Ovary (tissue), 7 donors: ENCODE measurements at regions not wholly inside any gene's neighbourhood (a gene's known extent, or its start where the extent isn't known, plus 50 kb on each side); places are given as distances from the start of the nearest gene placed in this dataset.

Source experiments
- DNase-seq, 5 donors: peaks; one replicate each; pipeline ENCODE4 v3.0.0-alpha.2; 2019 to 2020
- H3K27ac ChIP-seq, 2 donors: fragments of 200-600 bp; one replicate each; pipeline versions ENCODE4 v1.5.1 to v1.8.0; 2019 to 2022
- H3K27me3 ChIP-seq: fragments of 200-600 bp; one replicate; pipeline ENCODE4 v1.8.0; 2022
- H3K36me3 ChIP-seq: fragments of 200-600 bp; sonication (generic); one replicate; pipeline ENCODE4 v1.5.1; 2019
- H3K4me1 ChIP-seq: one replicate; pipeline ENCODE4 v1.8.1; 2013; ENCODE audit warnings: mild to moderate bottlenecking, moderate library complexity; ENCODE audit not compliant: insufficient read depth
- H3K4me3 ChIP-seq: fragments of 200-600 bp; sonication (generic); one replicate; pipeline ENCODE4 v1.5.1; 2017
- H3K9me3 ChIP-seq, 2 donors: fragments of 200-600 bp in 1 of 2; sonication (generic) in 1 of 2; one replicate each; pipeline versions ENCODE4 v1.5.1 to v1.8.1; 2013 to 2019; ENCODE audit warnings: mild to moderate bottlenecking in 1 of 2, moderate library complexity in 1 of 2
- EP300 ChIP-seq: sonication (generic); formaldehyde crosslinking; IDR thresholded peaks from one replicate; pipeline ENCODE4 v1.6.1; 2017; ENCODE audit warnings: antibody characterized with exemption
- POLR2A ChIP-seq: fragments of 450-650 bp; IDR thresholded peaks from one replicate; pipeline ENCODE4 v1.6.1; 2017; ENCODE audit warnings: antibody characterized with exemption, mild to moderate bottlenecking, moderate library complexity
- WGBS, 3 donors: extraction: QIAGEN DNeasy Blood & Tissue Kit in 1 of 3; methylation state at CpG; one replicate each; pipeline versions ENCODE4 v1.1.5 to v1.1.7; 2013 to 2017; 5-methylcytosine and 5-hydroxymethylcytosine counted together
- intact Hi-C, 4 donors: fragments of 100-400 bp; cut with DNase I; formaldehyde crosslinking; loops; one replicate each; pipeline versions ENCODE4 v1.11.0 to v1.15.1; 2022 to 2023
- TF ChIP-seq, protein P1 (sequence below), 3 donors: fragments of 450-650 bp in 2 of 3; fragments of 200-600 bp in 1 of 3; IDR thresholded peaks; one replicate each; pipeline versions ENCODE4 v1.5.1 to v1.8.0; 2016 to 2022; ENCODE audit warnings: antibody characterized with exemption in 3 of 3, mild to moderate bottlenecking in 1 of 3
- donor health status: DM: no; HTN: no; CAD: no; lungs with moderate emphysema.
- donor health status: DM: no; HTN: no; CAD: no.
- donor health status: Bipolar disorder and iron deficiency.
- donor health status: DM: no; HTN: no; CAD: no.
- donor health status: DM: yes; HTN: yes; CAD: no.

DNA sequence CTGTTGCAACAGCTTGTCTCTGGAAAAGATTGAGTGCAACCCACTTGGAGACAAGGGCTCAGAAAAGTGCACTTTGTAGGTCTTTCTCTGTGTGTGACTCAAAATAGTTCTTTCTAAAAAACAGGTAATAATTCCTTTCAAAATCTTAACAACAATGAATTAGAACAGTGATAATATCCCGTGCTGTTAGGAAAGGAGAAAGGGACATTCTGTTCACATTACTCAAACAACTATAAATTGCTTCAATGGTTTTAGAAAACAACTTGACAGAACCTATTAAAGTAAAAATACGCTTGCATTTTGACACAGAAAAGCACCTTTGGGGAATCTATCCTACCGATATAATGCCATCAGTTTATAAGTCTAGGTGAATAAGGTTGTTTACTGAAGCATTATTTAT lies 468.1 kb upstream of the DPP6 start:
- Histone ChIP-seq H3K4me1 (no peaks in the 10 kb centered on the region), H3K27me3 (no peaks in the 10 kb centered on the region), H3K9me3 (no peaks in the 10 kb centered on the region), H3K27ac (no peak overlapping the region), H3K4me3 (no peak overlapping the region), H3K36me3 (no peaks in the 10 kb centered on the region)
- 53 to 60% (median 54%) methylated on average over 3 of the region's 3 CpGs for WGBS, 3 donors
- intact Hi-C loops, result no loop called here
- no peak for TF ChIP-seq POLR2A
- TF ChIP-seq, protein P1, sequence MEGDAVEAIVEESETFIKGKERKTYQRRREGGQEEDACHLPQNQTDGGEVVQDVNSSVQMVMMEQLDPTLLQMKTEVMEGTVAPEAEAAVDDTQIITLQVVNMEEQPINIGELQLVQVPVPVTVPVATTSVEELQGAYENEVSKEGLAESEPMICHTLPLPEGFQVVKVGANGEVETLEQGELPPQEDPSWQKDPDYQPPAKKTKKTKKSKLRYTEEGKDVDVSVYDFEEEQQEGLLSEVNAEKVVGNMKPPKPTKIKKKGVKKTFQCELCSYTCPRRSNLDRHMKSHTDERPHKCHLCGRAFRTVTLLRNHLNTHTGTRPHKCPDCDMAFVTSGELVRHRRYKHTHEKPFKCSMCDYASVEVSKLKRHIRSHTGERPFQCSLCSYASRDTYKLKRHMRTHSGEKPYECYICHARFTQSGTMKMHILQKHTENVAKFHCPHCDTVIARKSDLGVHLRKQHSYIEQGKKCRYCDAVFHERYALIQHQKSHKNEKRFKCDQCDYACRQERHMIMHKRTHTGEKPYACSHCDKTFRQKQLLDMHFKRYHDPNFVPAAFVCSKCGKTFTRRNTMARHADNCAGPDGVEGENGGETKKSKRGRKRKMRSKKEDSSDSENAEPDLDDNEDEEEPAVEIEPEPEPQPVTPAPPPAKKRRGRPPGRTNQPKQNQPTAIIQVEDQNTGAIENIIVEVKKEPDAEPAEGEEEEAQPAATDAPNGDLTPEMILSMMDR (IDR thresholded peaks at IDR 0.05), result no peak
- TF ChIP-seq EP300, result no peak
- DNase-seq, result no peak

- H3K27me3 ChIP-seq, result no peaks in the 10 kb centered on the region
- no peak overlapping the region for H3K4me3 ChIP-seq
- H3K36me3 ChIP-seq, result no peaks in the 10 kb centered on the region
- intact Hi-C loops, result no loop called here
- 61 to 70% (median 64%) methylated on average over 5 of the region's 5 CpGs for WGBS, 3 donors
- H3K27ac ChIP-seq, result no peak overlapping the region
- TF ChIP-seq, protein P1 (IDR thresholded peaks at IDR 0.05), result no peak
- TF ChIP-seq POLR2A (no peak), EP300 (no peak)
- DNase-seq, result no peak
- no peaks in the 10 kb centered on the region for H3K4me1 ChIP-seq
- H3K9me3 ChIP-seq, result no peaks in the 10 kb centered on the region
These were observed 463.6 kb upstream of the DPP6 start for GRCh38 chr7:153588586-153588985.

DNA sequence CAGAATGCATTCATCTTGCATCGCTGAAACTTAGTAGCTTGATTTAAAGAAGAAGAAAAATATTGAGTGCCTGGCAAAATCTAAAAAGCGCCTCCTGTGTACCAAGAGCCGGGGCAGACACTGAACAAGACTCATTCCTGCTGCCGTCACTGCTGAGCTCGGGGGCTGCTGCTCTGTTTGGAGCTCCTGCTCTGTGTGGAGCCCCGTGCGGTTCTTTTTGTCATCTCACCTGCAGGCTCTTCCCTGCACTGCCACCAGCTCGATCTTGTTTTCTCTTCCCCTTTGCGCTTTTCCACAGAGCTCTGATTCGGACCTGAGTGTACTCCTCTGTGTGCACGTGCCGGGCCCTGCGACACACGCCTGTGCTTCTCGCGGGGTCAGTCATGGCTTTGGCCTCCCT lies 462.1 kb upstream of the DPP6 start:
- Histone ChIP-seq H3K9me3 (no peaks in the 10 kb centered on the region), H3K27ac (no peak overlapping the region), H3K27me3 (no peaks in the 10 kb centered on the region), H3K36me3 (no peaks in the 10 kb centered on the region), H3K4me3 (no peak overlapping the region), H3K4me1 (no peaks in the 10 kb centered on the region)
- WGBS, 3 donors, result 81 to 85% (median 81%) methylated on average over 16 of the region's 16 CpGs
- intact Hi-C loops, result loop anchor here in 1 of 4 donors (10.0 kb wide), 1 partner anchor 1805 kb away; no protein-coding TSS in a partner anchor
- no peak for DNase-seq
- TF ChIP-seq, protein P1 (IDR thresholded peaks at IDR 0.05), result no peak
- TF ChIP-seq EP300 (no peak), POLR2A (no peak)

GRCh38 chr7:153590571-153590970 lies 461.6 kb upstream of the DPP6 start:
- Histone ChIP-seq H3K4me3 (no peak overlapping the region), H3K27ac (no peak overlapping the region), H3K4me1 (no peaks in the 10 kb centered on the region), H3K9me3 (no peaks in the 10 kb centered on the region), H3K27me3 (no peaks in the 10 kb centered on the region), H3K36me3 (no peaks in the 10 kb centered on the region)
- DNase-seq, result no peak
- whole genome bisulfite sequencing, 3 donors, result 79 to 81% (median 80%) methylated on average over 11 of the region's 11 CpGs
- intact Hi-C loops, result loop anchor here in 1 of 4 donors (10.0 kb wide), 1 partner anchor 1806 kb away; no protein-coding TSS in a partner anchor
- TF ChIP-seq POLR2A, result no peak
- TF ChIP-seq, protein P1 (IDR thresholded peaks at IDR 0.05), result no peak
